SK-N-SH (cell line): ENCODE measurements at regions not wholly inside any gene's neighbourhood (a gene's known extent, or its start where the extent isn't known, plus 50 kb on each side); places are given as distances from the start of the nearest gene placed in this dataset.

ENCODE experiments used
- CTCF ChIA-PET: fragments of 300-600, 350-600 bp; formaldehyde crosslinking; extraction: SDS; loops from one replicate; lab custom pipeline; 2021; lab: Yijun Ruan, JAX
- POLR2A ChIA-PET: fragments of 350-600 bp; sonication (Branson Sonifier 250); formaldehyde crosslinking; extraction: SDS; loops from one replicate; lab custom pipeline; 2020; ENCODE audit warnings: antibody characterized with exemption, inconsistent platforms; lab: Yijun Ruan, JAX
- DNase-seq: peaks from one replicate; pipeline ENCODE4 v3.0.0; 2012
- H2AFZ ChIP-seq: fragments of 200-600 bp; sonication (generic); 2 replicates; pipeline ENCODE4 v1.8.1; 2016; ENCODE audit warnings: antibody characterized with exemption, mild to moderate bottlenecking, low read depth
- H3F3A ChIP-seq: fragments of 200-600 bp; sonication (generic); replicated peaks from 2 replicates; pipeline ENCODE3; 2016; ENCODE audit warnings: antibody characterized with exemption, mild to moderate bottlenecking; ENCODE audit not compliant: insufficient read depth
- H3K27ac ChIP-seq, 2 experiments: fragments of 200-500 bp in 1 of 2; fragments of 200-600 bp in 1 of 2; sonication (Bioruptor generic) in 1 of 2; sonication (generic), shearing (Covaris generic) in 1 of 2; 2 replicates each; pipeline versions ENCODE4 v1.5.1 to v1.6.1; 2014 to 2016; ENCODE audit warnings: low read depth in 2 of 2, inconsistent platforms in 1 of 2, low read length in 1 of 2, mild to moderate bottlenecking in 1 of 2, mixed read lengths in 1 of 2
- H3K27me3 ChIP-seq: fragments of 200-600 bp; sonication (generic), shearing (Covaris generic); 2 replicates; pipeline ENCODE4 v1.6.1; 2016; ENCODE audit warnings: mixed run types; ENCODE audit not compliant: insufficient read depth
- H3K36me3 ChIP-seq, 2 experiments: fragments of 200-500 bp in 1 of 2; fragments of 200-600 bp in 1 of 2; sonication (Bioruptor generic) in 1 of 2; sonication (generic) in 1 of 2; replicated peaks in 1 of 2; 2 replicates each; pipeline versions ENCODE3 to v1.5.1; 2014 to 2016; ENCODE audit warnings: low read length in 1 of 2, mild to moderate bottlenecking in 1 of 2; ENCODE audit not compliant: insufficient read depth in 2 of 2, control insufficient read depth in 1 of 2
- H3K4me1 ChIP-seq, 2 experiments: fragments of 200-500 bp in 1 of 2; fragments of 200-600 bp in 1 of 2; sonication (Bioruptor generic) in 1 of 2; sonication (generic), shearing (Covaris generic) in 1 of 2; 2 replicates each; pipeline versions ENCODE4 v1.5.1 to v1.6.1; 2014 to 2016; ENCODE audit warnings: low read depth in 1 of 2, low read length in 1 of 2, mixed run types in 1 of 2; ENCODE audit not compliant: insufficient read depth in 2 of 2, control insufficient read depth in 1 of 2
- H3K4me2 ChIP-seq: fragments of 200-600 bp; sonication (generic), shearing (Covaris generic); 2 replicates; pipeline ENCODE4 v1.6.1; 2017; ENCODE audit warnings: mixed run types
- H3K4me3 ChIP-seq, 2 experiments: fragments of 200-500 bp in 1 of 2; fragments of 200-600 bp in 1 of 2; sonication (Bioruptor generic) in 1 of 2; sonication (generic), shearing (Covaris generic) in 1 of 2; 2 replicates each; pipeline versions ENCODE4 v1.5.1 to v1.8.1; 2014 to 2016; ENCODE audit warnings: low read depth in 2 of 2, inconsistent platforms in 1 of 2, low read length in 1 of 2, mild to moderate bottlenecking in 1 of 2, mixed read lengths in 1 of 2, moderate library complexity in 1 of 2
- H3K79me2 ChIP-seq: fragments of 200-600 bp; sonication (generic); 2 replicates; pipeline ENCODE4 v1.8.1; 2017; ENCODE audit warnings: mild to moderate bottlenecking; ENCODE audit not compliant: insufficient read depth
- H3K9ac ChIP-seq: fragments of 200-600 bp; sonication (generic); 2 replicates; pipeline ENCODE4 v1.6.1; 2017; ENCODE audit warnings: mixed run types
- H3K9me2 ChIP-seq: fragments of 200-600 bp; sonication (generic); 2 replicates; pipeline ENCODE4 v1.6.1; 2017; ENCODE audit warnings: mixed run types
- H3K9me3 ChIP-seq: fragments of 200-600 bp; sonication (generic); 2 replicates; pipeline ENCODE4 v1.6.1; 2017; ENCODE audit warnings: mixed run types, mild to moderate bottlenecking, moderate library complexity
- H4K20me1 ChIP-seq: fragments of 200-600 bp; sonication (generic); 2 replicates; pipeline ENCODE4 v1.6.1; 2017; ENCODE audit warnings: mild to moderate bottlenecking, mixed run types; ENCODE audit not compliant: insufficient read depth
- CHD2 ChIP-seq: fragments of 150-350 bp; IDR thresholded peaks from 2 replicates; pipeline ENCODE4 v1.6.1; 2018; ENCODE audit warnings: low read length; ENCODE audit not compliant: partially characterized antibody
- ELF1 ChIP-seq: IDR thresholded peaks from 2 replicates; pipeline ENCODE4 v1.4.0; 2012
- EZH2phosphoT487 ChIP-seq: fragments of 200-600 bp; sonication (generic); IDR thresholded peaks from 2 replicates; pipeline ENCODE4 v1.6.1; 2017; ENCODE audit warnings: low read depth, mixed run types, mild to moderate bottlenecking, antibody characterized with exemption, moderate library complexity, borderline replicate concordance
- GATA2 ChIP-seq: sonication (generic); formaldehyde crosslinking; IDR thresholded peaks from 2 replicates; pipeline ENCODE4 v1.5.0; 2020; ENCODE audit warnings: mild to moderate bottlenecking, missing genetic modification reagents
- IRF3 ChIP-seq: fragments of 150-350 bp; IDR thresholded peaks from 2 replicates; pipeline ENCODE4 v1.6.1; 2016; ENCODE audit warnings: mild to moderate bottlenecking, low read depth, low read length
- MAX ChIP-seq: IDR thresholded peaks from 2 replicates; pipeline ENCODE4 v1.4.0; 2012; ENCODE audit warnings: low read depth
- MEF2A ChIP-seq: IDR thresholded peaks from 2 replicates; pipeline ENCODE4 v1.4.0; 2012; ENCODE audit warnings: low read depth, borderline replicate concordance
- NFIC ChIP-seq: IDR thresholded peaks from 2 replicates; pipeline ENCODE4 v1.4.0; 2012; ENCODE audit warnings: borderline replicate concordance
- NRF1 ChIP-seq: IDR thresholded peaks from 2 replicates; pipeline ENCODE4 v1.6.1; 2012; ENCODE audit warnings: low read depth, mild to moderate bottlenecking, low read length
- RFX5 ChIP-seq: IDR thresholded peaks from 2 replicates; pipeline ENCODE4 v1.6.1; 2012; ENCODE audit warnings: mild to moderate bottlenecking, improper control_type of control experiment, low read length
- SIN3A ChIP-seq: IDR thresholded peaks from 2 replicates; pipeline ENCODE4 v1.6.1; 2012; ENCODE audit warnings: low read depth, mild to moderate bottlenecking, low read length, moderate library complexity, borderline replicate concordance
- SMC3 ChIP-seq: IDR thresholded peaks from 2 replicates; pipeline ENCODE4 v1.6.1; 2012; ENCODE audit warnings: low read depth, low read length, improper control_type of control experiment
- TAF1 ChIP-seq: IDR thresholded peaks from 2 replicates; pipeline ENCODE4 v1.6.1; 2012; ENCODE audit warnings: low read depth, mild to moderate bottlenecking, low read length, moderate library complexity, borderline replicate concordance
- TCF12 ChIP-seq: IDR thresholded peaks from 2 replicates; pipeline ENCODE4 v1.4.0; 2012
- TEAD4 ChIP-seq: IDR thresholded peaks from 2 replicates; pipeline ENCODE4 v1.4.0; 2012; ENCODE audit warnings: mild to moderate bottlenecking, borderline replicate concordance; ENCODE audit not compliant: insufficient read depth
- USF1 ChIP-seq: IDR thresholded peaks from 2 replicates; pipeline ENCODE4 v1.4.0; 2012; ENCODE audit warnings: low read depth, borderline replicate concordance
- YY1 ChIP-seq: IDR thresholded peaks from 2 replicates; pipeline ENCODE4 v1.4.0; 2012; ENCODE audit warnings: low read depth, mild to moderate bottlenecking
- ZBTB33 ChIP-seq: IDR thresholded peaks from 2 replicates; pipeline ENCODE4 v1.4.0; 2012; ENCODE audit warnings: low read depth, borderline replicate concordance
- WGBS: methylation state at CpG from one replicate; pipeline ENCODE4 v1.1.6; 2017; ENCODE audit warnings: low lambda C conversion rate; 5-methylcytosine and 5-hydroxymethylcytosine counted together

GRCh38 chr6:91710342-91710741, 1123.5 kb upstream of the MAP3K7 start:
- Histone ChIP-seq H3F3A (no peaks in the 10 kb centered on the region), H3K79me2 (no peaks in the 10 kb centered on the region), H3K9me3 (no peaks in the 10 kb centered on the region), H3K27ac (no peak overlapping the region), H3K9me2 (no peaks in the 10 kb centered on the region), H3K4me2 (no peak overlapping the region), H3K36me3 (no peaks in the 10 kb centered on the region), H2AFZ (no peak overlapping the region), H4K20me1 (no peaks in the 10 kb centered on the region), H3K4me1 (no peaks in the 10 kb centered on the region), H3K9ac (no peak overlapping the region), H3K4me3 (no peak overlapping the region), H3K27me3 (no peaks in the 10 kb centered on the region)
- CTCF ChIA-PET: no interaction called here
- peak; percentile 0 for DNase-seq
- TF ChIP-seq USF1 (no peak), NRF1 (no peak), SMC3 (no peak), MAX (no peak), CHD2 (no peak), ZBTB33 (no peak), TAF1 (no peak), MEF2A (no peak), IRF3 (no peak), EZH2phosphoT487 (no peak), NFIC (no peak), RFX5 (no peak), ELF1 (no peak), YY1 (no peak), SIN3A (no peak), GATA2 (CRISPR knock-in tag) (no peak), TCF12 (no peak), TEAD4 (no peak)
- 0% methylated on average over 2 of the region's 2 CpGs for WGBS
- POLR2A ChIA-PET: no interaction called here
